Amniotic stem cell (primary cell): ENCODE measurements at regions not wholly inside any gene's neighbourhood (a gene's known extent, or its start where the extent isn't known, plus 50 kb on each side); places are given as distances from the start of the nearest gene placed in this dataset.
"Not testable (repeated sequence)": the region's sequence is repeated elsewhere in the genome, so short reads cannot be mapped to it uniquely, and the experiment has no call there.

ENCODE experiments used
- DNase-seq: peaks from one replicate; lab custom pipeline; 2025; lab: John Stamatoyannopoulos, UW

DNA sequence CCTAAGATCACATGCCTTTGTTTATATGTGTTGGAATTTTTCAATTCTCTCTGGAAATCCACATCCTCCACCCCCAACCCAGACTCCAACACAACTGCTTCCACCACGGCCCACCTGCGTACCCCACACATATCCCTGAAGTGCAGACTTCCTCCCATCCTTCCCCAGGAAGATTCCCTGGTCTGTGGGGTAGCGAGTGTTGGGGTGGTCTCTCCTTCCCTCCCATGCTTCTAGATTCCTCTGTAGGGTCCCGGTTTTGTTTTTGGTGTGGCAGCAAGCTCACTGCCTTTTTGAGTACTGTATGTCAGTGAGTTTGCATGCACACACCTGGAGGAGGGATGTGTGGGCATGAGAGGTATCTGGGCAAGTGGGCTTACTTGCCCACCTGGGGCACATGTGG, 127.6 kb downstream of the MRPL14 start:
- no peak for DNase-seq

DNA sequence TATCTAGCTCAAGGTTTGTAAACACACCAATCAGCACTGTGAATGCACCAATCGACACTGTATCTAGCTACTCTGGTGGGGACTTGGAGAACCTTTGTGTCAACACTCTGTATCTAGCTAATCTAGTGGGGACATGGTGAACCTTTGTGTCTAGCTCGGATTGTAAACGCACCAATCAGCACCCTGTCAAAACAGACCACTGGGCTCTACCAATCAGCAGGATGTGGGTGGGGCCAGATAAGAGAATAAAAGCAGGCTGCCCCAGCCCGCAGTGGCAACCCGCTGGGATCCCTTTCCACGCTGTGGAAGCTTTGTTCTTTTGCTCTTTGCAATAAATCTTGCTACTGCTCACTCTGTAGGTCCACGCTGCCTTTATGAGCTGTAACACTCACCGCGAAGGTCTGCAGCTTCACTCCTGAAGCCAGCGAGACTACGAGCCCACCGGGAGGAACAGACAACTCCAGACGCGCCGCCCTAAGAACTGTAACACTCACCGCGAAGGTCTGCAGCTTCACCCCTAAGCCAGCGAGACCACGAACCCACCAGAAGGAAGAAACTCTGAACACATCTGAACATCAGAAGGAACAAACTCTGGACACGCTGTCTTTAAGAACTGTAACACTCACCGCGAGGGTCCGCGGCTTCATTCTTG, 128.5 kb downstream of the MRPL14 start:
- DNase-seq, result not testable (repeated sequence)

DNA sequence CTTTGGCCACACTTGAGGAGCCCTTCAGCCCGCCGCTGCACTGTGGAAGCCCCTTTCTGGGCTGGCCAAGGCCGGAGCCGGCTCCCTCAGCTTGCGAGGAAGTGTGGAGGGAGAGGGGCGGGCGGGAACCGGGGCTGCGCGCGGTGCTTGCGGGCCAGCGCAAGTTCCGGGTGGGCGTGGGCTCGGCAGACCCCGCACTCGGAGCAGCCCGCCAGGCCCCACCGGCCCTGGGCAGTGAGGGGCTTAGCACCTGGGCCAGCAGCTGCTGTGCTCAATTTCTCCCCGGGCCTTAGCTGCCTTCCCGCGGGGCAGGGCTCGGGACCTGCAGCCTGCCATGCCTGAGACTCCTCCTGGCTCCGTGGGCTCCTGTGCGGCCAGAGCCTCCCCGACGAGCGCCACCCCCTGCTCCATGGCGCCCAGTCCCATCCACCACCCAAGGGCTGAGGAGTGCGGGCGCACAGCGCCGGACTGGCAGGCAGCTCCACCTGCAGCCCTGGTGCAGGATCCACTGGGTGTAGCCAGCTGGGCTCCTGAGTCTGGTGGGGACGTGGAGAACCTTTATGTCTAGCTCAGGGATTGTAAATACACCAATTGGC, 129.2 kb downstream of the MRPL14 start:
- DNase-seq, result not testable (repeated sequence)

DNA sequence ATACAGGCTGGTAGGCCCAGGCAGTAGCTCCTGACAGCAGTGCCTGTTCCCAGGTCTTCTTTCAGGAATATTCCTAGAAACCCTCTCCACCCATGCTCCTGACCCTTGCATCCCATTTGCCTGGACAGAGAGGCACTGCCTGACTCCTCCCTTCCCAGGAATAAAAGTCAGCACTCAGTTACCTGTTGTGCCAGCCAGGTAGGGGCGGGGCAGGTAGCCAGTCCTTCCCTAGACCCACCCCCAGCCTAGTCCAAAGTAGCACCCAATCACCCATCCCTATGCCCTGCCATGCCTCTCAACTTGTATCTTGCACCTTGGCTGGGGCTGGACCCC, 129.9 kb downstream of the MRPL14 start:
- no peak for DNase-seq

DNA sequence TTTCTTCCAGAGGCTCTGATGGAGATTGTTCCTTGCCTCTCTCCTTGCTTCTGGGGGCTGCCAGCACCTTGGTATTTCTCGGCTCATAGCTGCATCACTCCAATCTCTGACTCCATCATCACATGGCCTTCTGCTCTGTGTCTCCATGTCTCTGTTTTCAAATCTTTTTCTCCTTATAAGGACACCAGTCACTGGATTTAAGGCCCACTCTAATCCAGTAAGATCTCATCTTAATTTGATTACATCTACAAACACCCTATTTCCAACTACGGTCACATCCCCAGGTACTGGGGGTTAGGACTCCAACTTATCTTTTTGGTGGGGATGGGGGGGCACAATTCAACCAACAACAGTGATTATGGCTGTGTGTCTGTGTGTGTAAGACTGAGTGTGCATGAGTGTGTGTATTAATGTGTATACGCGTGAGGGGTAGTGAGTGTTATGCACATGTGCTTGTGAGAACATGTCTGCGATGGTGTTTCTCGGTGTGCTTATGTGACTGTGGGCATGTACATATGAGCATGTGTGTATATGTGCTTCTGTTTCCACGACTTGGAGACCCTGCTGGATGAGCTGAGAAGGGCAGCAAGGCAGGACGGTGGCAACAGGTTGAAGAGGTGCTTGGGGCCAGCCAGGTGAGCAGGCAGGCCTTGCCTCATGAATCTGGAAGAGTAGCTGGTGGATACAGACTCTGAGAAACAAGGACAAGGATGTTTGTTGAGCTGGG, 130.5 kb downstream of the MRPL14 start:
- no peak for DNase-seq

DNA sequence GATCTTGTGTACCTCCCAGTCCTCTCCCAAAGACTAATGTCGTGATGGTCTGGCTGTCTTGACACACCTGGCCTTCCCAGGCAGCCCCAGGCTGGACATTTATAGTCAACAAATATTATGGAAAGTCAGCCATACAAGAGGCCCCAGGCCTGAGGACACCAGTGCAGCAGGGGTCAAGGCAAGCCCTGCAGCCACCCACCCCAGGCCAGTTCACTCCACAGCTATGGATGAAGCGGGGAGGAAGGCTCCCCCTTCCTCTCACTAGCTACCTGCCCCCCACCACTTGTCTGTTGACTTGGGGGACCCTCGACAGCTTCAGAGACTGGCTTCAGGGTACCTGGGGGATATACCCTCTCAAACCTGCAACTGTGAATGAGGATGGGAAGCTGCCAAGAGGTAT, 132.1 kb downstream of the MRPL14 start:
- DNase-seq, result no peak

DNA sequence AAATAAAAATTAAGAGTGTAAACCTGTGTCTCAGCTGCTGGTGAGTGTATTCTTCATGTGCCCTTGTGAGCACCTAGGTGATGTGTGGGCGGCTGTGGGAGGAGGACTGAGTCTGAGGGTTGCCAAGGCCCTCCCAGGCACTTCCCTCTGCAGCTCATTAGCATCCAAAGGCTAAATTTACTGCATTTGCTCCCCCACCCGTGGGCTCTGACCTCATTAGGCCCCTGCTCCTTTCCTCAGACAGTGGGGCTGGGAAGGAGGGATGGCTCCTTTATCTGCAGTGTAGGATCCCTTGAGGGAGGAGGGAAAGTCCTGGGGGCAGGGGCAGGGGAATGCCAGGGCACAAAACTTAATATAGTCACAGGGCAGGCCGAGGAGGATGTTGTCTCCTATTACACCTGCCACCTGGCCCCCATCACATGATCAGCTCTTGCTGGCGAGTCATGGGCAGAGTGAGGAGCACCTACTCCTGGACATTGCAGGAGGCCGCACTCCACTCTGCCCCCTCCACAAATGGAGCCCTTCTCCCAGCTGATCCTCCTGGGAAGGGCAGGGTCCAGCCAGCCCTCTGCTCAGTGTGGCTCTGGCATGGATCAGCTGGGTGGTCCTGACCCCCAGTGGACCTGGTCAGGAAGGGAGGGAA, 133.2 kb downstream of the MRPL14 start:
- no peak for DNase-seq

DNA sequence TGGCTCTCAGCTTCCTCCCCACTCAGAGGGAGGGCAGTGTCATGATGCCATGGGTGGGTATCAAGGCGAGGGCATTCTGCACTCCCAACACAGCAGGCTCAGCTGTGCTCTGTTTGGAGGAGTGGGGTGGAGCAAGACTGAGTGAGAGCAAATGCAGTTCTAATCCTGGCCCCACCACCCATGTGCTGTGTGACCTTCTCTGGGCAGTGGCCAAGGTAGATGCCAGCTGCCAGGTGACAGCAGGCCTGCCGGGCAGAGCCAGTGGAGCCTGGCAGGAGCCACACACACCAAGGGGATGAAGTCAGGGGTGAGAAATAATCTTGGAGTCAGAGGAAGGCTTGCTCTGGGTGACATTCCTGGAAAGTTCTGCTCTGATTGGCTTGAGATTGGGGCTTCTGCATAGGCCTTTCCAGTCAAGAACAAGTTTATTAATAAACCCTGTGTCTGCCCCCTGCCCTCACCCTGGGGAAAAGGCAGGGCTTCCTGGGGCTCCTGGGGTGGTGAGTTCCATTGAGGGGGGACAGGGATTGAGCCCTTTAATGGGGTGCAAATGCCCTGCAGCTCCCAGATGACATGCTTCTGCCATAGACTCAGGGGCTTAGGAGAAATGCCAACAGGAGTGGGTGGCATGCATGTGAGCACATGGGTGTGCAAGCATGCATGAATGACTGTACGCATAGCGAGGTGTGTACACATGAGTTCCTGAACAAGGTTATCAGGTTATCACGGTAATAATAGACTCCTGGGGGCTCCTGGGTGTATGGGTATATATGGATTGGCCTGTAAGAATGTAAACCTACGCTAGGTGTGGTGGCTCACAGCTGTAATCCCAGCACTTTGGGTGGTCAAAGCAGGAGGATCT, 134.2 kb downstream of the MRPL14 start:
- no peak for DNase-seq

DNA sequence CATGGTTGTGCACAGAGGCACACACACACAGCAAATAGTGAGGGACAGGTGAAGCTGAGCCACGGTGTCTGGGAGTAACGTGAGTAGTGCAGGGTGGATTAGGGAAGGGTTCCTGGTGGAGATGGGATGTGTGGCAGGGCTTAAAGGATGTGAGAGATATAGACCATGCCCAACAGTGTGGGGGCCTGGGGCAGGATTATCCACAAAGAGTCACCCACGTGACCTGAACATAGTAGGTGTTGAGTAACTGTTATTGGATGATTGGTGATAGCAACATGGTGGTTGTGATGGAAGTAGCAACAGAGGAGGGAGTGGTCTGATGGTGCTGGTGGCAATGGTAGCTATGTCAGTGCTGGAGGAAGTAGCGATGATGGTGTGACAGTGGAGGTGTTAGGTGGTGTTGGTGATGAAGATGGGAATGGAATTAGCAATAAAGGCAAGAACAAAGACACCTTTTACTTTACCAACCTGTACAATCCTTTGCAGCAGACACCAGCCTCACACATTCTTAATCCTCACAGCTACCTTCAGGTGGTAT, 135.1 kb downstream of the MRPL14 start:
- DNase-seq, result no peak

DNA sequence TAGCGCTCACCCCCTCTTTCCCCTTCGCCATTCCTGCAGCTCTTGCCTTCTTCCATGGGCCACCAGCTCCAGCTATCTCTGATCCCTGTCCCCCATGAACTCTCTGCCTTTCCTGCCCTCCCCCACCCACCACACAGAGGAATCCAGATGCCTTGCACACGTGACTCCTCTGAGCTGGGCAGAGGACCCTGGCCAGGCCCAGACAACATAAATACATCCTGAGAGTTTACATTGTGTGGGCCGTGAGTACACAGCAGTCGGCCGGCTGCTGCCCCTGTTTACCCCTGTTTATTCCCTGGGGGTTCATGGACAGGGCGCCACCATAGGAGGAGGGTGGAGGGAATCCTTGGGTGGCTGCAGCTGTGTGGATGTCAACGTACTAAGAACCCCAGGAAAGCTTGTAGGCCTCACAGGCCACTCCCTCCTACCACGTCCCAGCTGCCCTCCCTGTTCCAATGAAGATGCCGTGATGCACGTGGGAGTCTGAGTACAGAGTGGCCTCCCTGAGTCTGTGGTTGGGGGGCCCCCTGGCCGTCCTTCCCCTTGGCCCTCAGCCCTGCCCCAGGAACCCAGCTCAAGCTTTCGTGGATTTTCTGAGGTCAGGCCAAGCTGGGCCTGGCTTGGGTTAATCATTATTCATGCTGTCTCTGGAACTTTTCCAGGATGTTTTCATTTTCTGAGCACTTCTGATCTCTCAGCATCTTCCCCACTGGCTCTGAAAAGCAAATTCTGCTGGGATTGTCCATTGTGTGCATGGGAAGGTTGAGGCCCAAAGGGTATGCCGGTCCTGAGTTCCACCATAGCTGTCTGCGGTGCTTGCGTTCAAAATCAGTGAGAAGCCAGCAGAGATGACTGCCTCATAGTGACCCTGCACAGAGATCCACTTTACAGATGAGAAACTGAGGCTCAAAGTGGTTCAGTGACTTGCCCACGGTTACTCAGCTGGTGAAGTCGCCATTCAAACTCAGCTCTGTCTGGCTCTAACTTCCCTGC, 136.3 kb downstream of the MRPL14 start:
- no peak for DNase-seq

DNA sequence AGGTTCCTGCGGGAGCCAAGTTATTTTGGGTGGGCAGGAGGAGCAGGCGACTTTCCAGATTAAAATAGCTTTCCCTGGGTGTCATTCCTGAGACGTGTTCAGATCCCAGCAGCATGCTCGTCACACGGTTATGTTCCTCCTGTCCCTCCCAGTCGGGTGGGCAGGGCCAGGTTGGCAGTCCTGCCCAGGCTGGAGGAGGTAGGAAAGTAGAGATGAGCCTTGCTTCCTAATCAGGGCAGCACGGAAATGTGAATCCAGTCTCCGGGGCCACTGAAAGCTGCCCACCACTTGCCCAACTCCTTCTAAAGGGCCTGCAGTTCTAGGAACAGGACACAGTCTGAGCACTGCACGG, 137.0 kb downstream of the MRPL14 start:
- no peak for DNase-seq

DNA sequence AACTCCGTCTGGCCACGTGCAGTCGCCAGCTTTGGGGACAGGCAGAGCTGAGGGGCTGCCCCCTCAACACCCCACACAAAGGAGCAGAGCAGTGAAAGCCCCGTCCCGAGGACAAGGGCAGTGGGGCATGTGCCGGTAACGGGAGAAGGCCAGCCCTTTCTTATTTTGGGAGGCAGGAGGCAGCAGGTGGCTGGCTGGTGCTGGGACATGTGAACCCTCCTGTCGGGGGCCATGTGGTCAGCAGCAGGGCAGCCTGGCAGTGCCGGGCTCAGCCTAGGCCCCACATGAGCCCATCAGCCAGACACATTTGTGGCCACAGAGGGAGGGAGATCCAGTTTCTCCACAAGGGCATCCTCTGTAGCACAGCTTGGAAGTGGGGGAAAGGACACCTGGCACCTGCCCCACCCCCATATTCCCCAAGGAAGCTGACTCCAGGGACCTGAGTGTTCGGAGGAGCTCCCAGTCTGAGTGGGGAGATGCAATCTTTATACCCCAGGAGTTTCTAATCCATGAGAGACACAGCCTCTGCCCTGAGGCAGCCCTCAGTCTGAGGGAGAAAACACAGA, 137.6 kb downstream of the MRPL14 start:
- DNase-seq, result no peak

DNA sequence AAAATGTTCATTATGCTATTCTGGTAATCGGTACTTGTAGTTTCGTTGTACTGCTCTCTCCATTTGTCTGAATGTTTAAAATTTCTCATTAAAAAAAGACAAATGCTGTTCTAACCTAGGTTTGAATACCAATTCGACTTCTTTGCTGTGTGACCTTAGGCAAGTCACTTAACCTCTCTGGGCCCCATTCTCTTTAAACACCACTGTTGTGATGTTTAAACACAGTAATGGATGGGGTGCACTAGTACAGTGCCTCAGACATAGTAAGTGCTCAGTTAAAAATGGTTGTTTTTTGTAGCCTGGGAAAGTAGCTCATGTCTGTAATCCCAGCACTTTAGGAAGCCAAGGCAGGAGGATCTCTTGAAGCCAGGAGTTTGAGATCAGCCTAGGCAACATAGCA, 138.5 kb downstream of the MRPL14 start:
- DNase-seq, result no peak

DNA sequence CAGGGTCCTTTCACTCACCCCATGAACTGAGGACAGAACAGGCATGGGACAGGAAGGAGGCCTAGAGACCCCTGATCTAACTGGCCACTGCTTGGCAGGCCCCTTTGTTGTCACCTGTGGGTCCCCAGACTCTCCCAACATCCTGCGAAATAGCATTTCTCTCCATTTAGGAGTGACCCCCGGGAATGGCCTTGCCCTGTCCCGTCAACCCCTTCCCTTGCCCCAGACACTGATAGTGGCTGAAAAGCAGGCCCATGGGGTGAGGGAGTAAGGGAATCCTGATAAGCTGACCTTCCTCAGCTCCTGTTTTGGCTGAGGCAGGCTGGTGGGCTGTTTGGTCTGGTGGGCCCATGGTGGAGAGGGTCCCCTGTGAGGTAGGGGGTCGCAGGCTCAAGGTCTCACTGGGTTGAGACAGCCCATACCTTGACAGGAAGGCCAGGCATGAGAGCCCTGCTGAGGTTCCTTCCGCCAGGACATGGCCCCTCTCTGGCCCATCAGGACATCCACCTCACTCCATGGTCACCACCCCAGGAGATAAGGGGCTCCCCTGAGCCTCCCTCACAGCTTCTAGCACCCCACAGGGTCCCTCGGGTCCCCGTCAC, 139.3 kb downstream of the MRPL14 start:
- DNase-seq, result no peak

DNA sequence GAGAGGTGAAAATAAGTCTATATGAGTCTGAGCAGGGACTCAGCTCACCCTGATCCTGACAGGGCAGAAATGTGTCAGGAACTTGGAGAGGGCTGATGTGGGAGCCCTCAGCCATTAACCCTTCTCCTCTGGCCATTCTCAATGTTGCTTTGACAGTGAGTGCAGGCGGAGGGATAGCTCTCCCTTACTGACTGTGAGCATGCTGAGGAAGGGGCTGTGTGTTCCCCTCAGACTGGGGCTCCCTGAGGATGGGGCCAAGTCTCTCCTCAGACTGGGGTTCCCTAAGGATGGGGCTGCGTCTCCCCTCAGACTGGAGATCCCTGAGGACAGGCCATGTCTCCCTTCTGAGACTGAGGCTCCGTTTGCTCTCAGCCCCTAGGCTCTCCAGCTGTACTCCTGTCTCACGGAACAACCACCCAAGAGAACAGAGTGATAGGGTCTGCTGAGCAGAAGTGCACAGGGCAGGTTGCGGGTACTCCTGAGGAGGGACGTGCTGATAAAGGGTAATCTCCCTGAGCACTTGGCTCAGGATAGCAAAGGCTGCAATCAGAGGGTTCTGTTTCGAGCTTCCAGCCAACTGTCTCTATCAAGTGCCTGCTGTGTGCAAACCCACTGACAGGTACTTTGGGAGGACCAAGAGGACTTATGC, 141.0 kb downstream of the MRPL14 start:
- no peak for DNase-seq

DNA sequence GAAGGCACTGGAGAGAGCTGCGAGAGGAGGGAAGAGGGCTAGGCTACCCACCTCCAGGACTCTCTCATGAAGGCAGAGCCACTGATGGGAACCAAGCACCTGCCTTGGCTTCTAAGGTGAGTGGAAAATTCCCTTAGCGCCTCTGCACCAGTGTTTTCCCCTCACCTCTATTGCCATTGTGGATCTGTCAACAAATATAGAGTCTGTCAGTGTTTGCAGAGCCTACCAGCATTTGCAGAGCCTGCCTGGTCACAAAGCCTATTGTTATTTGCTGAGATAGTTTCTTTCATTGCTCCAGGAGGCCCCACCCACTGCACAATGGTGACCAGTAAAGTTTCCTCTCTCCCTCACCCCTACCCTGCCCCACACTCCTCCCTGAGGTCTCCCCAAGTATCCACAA, 141.9 kb downstream of the MRPL14 start:
- no peak for DNase-seq

DNA sequence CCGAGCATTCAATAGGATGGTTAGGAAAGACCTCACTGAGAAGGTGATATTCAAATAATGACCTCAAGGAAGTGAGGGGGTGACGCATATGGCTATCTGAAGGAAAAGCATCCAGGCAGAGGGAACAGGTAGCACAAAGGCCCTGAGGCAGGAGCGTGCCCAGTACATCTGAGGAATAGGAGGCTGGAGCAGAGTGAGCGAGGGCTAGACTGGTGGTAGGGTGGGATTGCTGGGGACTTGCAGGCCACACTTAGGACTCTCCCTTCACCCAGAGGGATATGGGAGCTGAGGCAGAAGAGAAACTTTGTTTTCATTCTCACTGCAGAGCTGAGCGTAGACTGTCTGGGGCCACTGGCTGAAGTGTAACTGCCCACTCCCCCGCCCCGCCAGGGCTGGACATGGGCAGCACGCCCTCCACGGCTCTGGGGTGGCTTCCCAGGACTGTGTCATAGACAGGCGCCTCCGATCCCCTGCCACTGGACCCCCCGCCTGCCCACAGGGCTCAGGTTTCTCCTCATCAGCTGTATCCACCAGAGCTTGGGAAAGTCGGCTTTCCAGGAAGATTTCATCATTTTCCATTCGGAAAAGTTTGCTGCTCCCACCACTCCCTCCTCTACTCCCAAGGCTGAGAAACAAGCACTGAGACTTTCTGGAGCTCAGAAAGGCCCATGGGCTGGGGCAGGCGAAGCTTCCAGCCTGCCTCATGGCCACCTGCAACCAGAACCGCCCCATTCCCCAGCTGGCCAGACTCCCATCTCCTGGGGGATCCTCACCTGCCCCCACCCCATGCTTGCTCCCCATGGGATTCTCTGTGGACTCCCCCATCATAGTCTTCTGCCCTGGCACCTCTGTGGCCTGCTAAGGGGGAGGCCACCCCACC, 142.6 kb downstream of the MRPL14 start:
- no peak for DNase-seq

DNA sequence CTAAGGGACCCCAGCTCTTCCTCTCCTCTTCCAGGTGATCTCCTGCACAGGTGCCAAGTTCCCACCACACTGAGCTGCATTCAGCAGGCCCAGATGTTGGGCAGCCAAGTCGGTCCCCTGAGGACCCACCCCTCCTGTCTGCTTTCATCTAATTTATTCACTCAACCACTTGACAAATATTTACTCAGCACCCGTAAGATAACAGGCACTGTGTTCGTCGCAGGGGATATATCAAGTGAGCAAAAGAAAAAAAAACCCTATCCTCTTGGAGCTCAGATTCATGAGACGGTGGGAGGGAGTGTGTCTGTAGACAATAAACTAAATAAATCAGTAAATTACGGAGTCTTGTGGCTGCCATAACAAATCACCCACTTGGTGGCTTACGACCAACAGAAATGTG, 143.6 kb downstream of the MRPL14 start:
- no peak for DNase-seq

DNA sequence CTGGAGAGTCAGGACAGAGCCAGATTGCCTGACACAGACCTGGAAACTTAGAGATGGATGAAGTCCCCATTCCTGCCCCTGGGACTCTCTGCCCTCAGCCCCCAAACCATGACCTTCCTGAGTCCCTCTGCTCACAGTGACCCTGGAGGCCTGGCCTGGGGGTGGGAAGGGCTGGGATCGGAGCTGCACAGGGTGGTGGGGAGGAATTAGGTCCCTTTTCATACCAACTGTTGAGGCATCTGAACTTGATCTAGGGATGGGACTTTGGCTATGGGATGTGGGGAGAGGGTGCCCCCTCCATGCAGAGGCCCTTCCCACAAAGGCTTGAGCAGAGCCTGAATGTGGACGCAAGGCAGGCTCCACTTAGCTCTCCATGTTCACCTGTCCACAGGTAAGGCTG, 144.1 kb downstream of the MRPL14 start:
- no peak for DNase-seq
